ENCODE measurements at regions not wholly inside any gene's neighbourhood (a gene's known extent, or its start where the extent isn't known, plus 50 kb on each side); places are given as distances from the start of the nearest gene placed in this dataset.

DNA sequence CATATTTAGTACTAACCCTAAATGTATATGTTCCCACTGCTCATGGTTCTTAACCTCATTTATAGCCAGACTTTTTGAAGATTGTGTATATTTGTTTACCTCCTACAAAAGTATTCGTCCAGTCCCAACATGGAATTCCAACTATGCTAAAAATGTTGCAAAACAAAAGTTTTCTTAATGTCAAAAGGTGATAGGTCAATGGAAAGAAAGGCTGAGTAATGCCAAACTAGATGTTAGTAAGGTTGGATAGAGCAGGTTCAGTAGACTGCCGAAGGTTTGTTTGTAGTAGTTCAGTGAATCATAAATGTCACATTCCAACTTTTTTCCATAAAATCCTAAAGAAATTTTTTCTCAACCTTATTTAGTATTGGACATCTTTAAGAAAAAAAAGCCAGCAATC lies 874.5 kb downstream of the FLRT2 start:
- DNase-seq (ENCODE audit: low spot score) = no peak
- Mint-ChIP-seq H3K27ac (ENCODE audit: unreplicated experiment) (no peak overlapping the region), H3K4me3 (ENCODE audit: unreplicated experiment) (no peak overlapping the region), H3K36me3 (ENCODE audit: low read depth, unreplicated experiment) (no peaks in the 10 kb centered on the region), H3K27me3 (ENCODE audit: unreplicated experiment) (no peaks in the 10 kb centered on the region), H3K9me3 (ENCODE audit: unreplicated experiment) (no peaks in the 10 kb centered on the region), H3K4me1 (ENCODE audit: unreplicated experiment) (no peaks in the 10 kb centered on the region)
- TF ChIP-seq, protein P1, sequence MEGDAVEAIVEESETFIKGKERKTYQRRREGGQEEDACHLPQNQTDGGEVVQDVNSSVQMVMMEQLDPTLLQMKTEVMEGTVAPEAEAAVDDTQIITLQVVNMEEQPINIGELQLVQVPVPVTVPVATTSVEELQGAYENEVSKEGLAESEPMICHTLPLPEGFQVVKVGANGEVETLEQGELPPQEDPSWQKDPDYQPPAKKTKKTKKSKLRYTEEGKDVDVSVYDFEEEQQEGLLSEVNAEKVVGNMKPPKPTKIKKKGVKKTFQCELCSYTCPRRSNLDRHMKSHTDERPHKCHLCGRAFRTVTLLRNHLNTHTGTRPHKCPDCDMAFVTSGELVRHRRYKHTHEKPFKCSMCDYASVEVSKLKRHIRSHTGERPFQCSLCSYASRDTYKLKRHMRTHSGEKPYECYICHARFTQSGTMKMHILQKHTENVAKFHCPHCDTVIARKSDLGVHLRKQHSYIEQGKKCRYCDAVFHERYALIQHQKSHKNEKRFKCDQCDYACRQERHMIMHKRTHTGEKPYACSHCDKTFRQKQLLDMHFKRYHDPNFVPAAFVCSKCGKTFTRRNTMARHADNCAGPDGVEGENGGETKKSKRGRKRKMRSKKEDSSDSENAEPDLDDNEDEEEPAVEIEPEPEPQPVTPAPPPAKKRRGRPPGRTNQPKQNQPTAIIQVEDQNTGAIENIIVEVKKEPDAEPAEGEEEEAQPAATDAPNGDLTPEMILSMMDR (IDR thresholded peaks at IDR 0.05; ENCODE audit: unreplicated experiment) = no peak

DNA sequence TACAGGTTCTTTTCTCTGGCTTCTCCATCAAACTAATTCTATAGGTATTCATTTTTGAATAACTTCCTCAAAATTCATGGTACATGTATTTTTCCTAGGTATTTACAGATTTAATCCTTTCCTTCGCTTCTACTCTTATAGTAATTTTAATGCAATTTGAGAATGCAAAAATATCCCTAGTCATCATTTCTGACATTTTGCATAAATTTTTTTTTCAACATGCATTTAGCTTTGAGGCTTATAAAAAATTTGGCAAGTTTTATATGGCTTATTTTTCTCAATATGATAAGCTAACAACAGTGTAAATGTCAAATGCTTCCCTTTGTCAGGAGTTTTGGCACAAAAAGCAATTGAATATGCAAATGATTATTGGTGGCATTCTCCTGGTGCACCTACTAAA lies 872.6 kb downstream of the FLRT2 start:
- no peak overlapping the region for H3K4me3 Mint-ChIP-seq (ENCODE audit: unreplicated experiment)
- TF ChIP-seq, protein P1 (IDR thresholded peaks at IDR 0.05; ENCODE audit: unreplicated experiment) = no peak
- no peak overlapping the region for H3K27ac Mint-ChIP-seq (ENCODE audit: unreplicated experiment)
- no peaks in the 10 kb centered on the region for H3K27me3 Mint-ChIP-seq (ENCODE audit: unreplicated experiment)
- no peaks in the 10 kb centered on the region for H3K36me3 Mint-ChIP-seq (ENCODE audit: low read depth, unreplicated experiment)
- H3K9me3 Mint-ChIP-seq (ENCODE audit: unreplicated experiment) = no peaks in the 10 kb centered on the region
- H3K4me1 Mint-ChIP-seq (ENCODE audit: unreplicated experiment) = no peaks in the 10 kb centered on the region
- DNase-seq (ENCODE audit: low spot score) = no peak

DNA sequence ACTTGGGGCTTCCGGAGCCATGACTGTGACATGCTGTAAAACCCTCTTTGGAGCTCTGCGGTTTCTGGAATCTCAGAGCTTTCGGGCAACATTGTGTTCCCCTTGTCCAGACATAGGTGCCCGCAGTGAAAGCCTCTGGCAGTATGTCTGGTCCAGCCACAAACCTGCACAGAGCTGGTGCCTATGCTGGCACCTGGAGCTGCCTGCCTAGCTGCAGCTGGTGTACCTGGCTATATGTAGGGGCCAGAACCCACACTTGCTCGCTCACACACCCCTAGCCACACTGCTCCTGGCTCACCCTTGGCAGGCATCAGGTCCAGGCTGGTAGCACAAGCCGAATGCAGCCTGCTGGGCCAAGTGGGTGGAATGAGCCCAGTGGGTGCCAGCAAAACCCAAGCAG lies 861.1 kb downstream of the FLRT2 start:
- TF ChIP-seq, protein P1 (IDR thresholded peaks at IDR 0.05; ENCODE audit: unreplicated experiment) = no peak
- H3K36me3 Mint-ChIP-seq (ENCODE audit: low read depth, unreplicated experiment) = no peaks in the 10 kb centered on the region
- no peaks in the 10 kb centered on the region for H3K9me3 Mint-ChIP-seq (ENCODE audit: unreplicated experiment)
- no peak overlapping the region for H3K4me3 Mint-ChIP-seq (ENCODE audit: unreplicated experiment)
- H3K27ac Mint-ChIP-seq (ENCODE audit: unreplicated experiment) = no peak overlapping the region
- H3K27me3 Mint-ChIP-seq (ENCODE audit: unreplicated experiment) = no peaks in the 10 kb centered on the region
- no peak for DNase-seq (ENCODE audit: low spot score)
- no peaks in the 10 kb centered on the region for H3K4me1 Mint-ChIP-seq (ENCODE audit: unreplicated experiment)

DNA sequence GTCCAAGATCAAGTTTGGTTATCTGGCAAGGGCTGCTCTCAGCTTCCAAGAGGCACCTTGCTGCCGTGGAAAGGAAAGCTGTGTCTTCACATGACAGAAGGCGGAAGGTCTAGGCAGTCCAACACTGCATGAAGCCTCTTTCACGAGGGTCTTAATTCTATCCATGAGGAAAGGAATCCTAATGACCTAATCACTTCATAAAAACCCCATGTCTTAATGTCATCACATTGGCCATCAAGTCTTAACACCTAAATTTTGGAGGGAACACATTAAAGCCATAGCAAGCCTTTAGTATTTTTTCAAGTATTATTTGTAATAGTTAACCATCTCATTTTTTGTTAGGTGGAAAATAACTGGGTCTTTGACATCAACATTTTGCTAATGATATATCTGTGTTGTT lies 858.3 kb downstream of the FLRT2 start:
- DNase-seq (ENCODE audit: low spot score) = no peak
- H3K9me3 Mint-ChIP-seq (ENCODE audit: unreplicated experiment) = no peaks in the 10 kb centered on the region
- no peaks in the 10 kb centered on the region for H3K36me3 Mint-ChIP-seq (ENCODE audit: low read depth, unreplicated experiment)
- H3K4me3 Mint-ChIP-seq (ENCODE audit: unreplicated experiment) = no peak overlapping the region
- no peaks in the 10 kb centered on the region for H3K27me3 Mint-ChIP-seq (ENCODE audit: unreplicated experiment)
- H3K27ac Mint-ChIP-seq (ENCODE audit: unreplicated experiment) = no peak overlapping the region
- TF ChIP-seq, protein P1 (IDR thresholded peaks at IDR 0.05; ENCODE audit: unreplicated experiment) = no peak
- no peaks in the 10 kb centered on the region for H3K4me1 Mint-ChIP-seq (ENCODE audit: unreplicated experiment)

DNA sequence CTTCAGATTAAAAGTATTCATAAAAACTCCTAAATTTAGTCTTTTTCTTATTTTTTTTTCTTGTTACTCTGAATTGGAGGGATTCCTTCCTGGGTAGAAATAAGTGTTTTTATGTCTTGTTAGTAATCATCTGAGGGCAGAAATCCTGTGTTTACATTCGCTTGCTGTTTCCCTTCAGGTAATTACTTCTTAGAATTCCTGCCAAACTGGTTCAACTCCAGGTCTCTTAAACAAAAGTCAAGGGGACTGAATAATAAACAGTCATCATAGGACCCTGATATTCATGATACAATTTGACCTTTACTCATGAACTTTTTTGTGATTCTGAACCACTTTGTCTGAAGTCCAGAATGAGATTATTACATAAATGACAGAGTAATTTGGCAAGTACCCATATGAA lies 843.9 kb downstream of the FLRT2 start:
- H3K27me3 Mint-ChIP-seq (ENCODE audit: unreplicated experiment) = no peaks in the 10 kb centered on the region
- no peak for DNase-seq (ENCODE audit: low spot score)
- peaks cover 4% of the 10 kb centered on the region for H3K9me3 Mint-ChIP-seq (ENCODE audit: unreplicated experiment)
- no peaks in the 10 kb centered on the region for H3K36me3 Mint-ChIP-seq (ENCODE audit: low read depth, unreplicated experiment)
- no peak overlapping the region for H3K4me3 Mint-ChIP-seq (ENCODE audit: unreplicated experiment)
- TF ChIP-seq, protein P1 (IDR thresholded peaks at IDR 0.05; ENCODE audit: unreplicated experiment) = no peak
- no peak overlapping the region for H3K27ac Mint-ChIP-seq (ENCODE audit: unreplicated experiment)
- H3K4me1 Mint-ChIP-seq (ENCODE audit: unreplicated experiment) = no peaks in the 10 kb centered on the region
